HG03442 (cell line): ENCODE measurements at regions not wholly inside any gene's neighbourhood (a gene's known extent, or its start where the extent isn't known, plus 50 kb on each side); places are given as distances from the start of the nearest gene placed in this dataset.
"Not testable (repeated sequence)": the region's sequence is repeated elsewhere in the genome, so short reads cannot be mapped to it uniquely, and the experiment has no call there.

Experiments used
- ATAC-seq: cut with Tn5 transposase; IDR thresholded peaks from one replicate; pipeline ENCODE4 v1.9.1; 2021; ENCODE audit warnings: mild to moderate bottlenecking, moderate library complexity; ENCODE audit not compliant: unreplicated experiment

- no peak for ATAC-seq
Observed at GRCh38 chr7:23887660-23888059, 177.6 kb downstream of the STK31 start.

GRCh38 chr7:23888958-23889357 is 178.9 kb downstream of the STK31 start:
- no peak for ATAC-seq

GRCh38 chr7:23889566-23889965 is 179.5 kb downstream of the STK31 start:
- no peak for ATAC-seq

- ATAC-seq = no peak
Observed at GRCh38 chr7:23892019-23892418, 182.0 kb downstream of the STK31 start.

GRCh38 chr7:23893176-23893941 is 183.3 kb downstream of the STK31 start:
- ATAC-seq = no peak

- ATAC-seq = no peak
Observed at GRCh38 chr7:23893942-23894891, 184.2 kb downstream of the STK31 start.

GRCh38 chr7:23894892-23895569 is 185.0 kb downstream of the STK31 start:
- no peak for ATAC-seq

- no peak for ATAC-seq
Observed at GRCh38 chr7:23895666-23896096, 185.7 kb downstream of the STK31 start.

GRCh38 chr7:23898619-23899018 is 188.6 kb downstream of the STK31 start:
- no peak for ATAC-seq

GRCh38 chr7:23904901-23905300 is 194.9 kb downstream of the STK31 start:
- not testable (repeated sequence) for ATAC-seq

- no peak for ATAC-seq
Observed at GRCh38 chr7:23907012-23907411, 197.0 kb downstream of the STK31 start.

GRCh38 chr7:23909426-23909825 is 199.4 kb downstream of the STK31 start:
- no peak for ATAC-seq

- ATAC-seq = no peak
Observed at GRCh38 chr7:23912065-23912464, 202.0 kb downstream of the STK31 start.

- no peak for ATAC-seq
Observed at GRCh38 chr7:23913016-23913415, 203.0 kb downstream of the STK31 start.

- ATAC-seq = no peak
Observed at GRCh38 chr7:23915236-23915635, 205.2 kb downstream of the STK31 start.

GRCh38 chr7:23918286-23918685 is 208.3 kb downstream of the STK31 start:
- no peak for ATAC-seq

- ATAC-seq = no peak
Observed at GRCh38 chr7:23918856-23919255, 208.8 kb downstream of the STK31 start.

- ATAC-seq = no peak
Observed at GRCh38 chr7:23925088-23925487, 215.1 kb downstream of the STK31 start.

- no peak for ATAC-seq
Observed at GRCh38 chr7:23927709-23928417, 217.8 kb downstream of the STK31 start.

GRCh38 chr7:23928418-23928775 is 218.4 kb downstream of the STK31 start:
- no peak for ATAC-seq

- ATAC-seq = no peak
Observed at GRCh38 chr7:23930312-23930711, 220.3 kb downstream of the STK31 start.
